K562 (cell line): ENCODE measurements at regions not wholly inside any gene's neighbourhood (a gene's known extent, or its start where the extent isn't known, plus 50 kb on each side); places are given as distances from the start of the nearest gene placed in this dataset.

Source experiments
- BRCA1 ChIP-seq, 2 experiments: fragments of 450-650 bp in 1 of 2; sonication (generic) in 1 of 2; formaldehyde crosslinking in 1 of 2; IDR thresholded peaks; 2 replicates each; pipeline versions ENCODE4 v1.5.0 to v1.6.1; 2017 to 2020; ENCODE audit warnings: mild to moderate bottlenecking in 1 of 2, missing genetic modification reagents in 1 of 2
- BRD9 ChIP-seq: fragments of 450-650 bp; IDR thresholded peaks from 2 replicates; pipeline ENCODE4 v1.6.1; 2018; ENCODE audit warnings: low read depth; ENCODE audit not compliant: partially characterized antibody
- EZH2 ChIP-seq: IDR thresholded peaks from 2 replicates; pipeline ENCODE4 v1.6.1; 2012; ENCODE audit warnings: low read depth, mild to moderate bottlenecking, inconsistent platforms, low read length, borderline replicate concordance
- IRF2 ChIP-seq: sonication (generic); formaldehyde crosslinking; IDR thresholded peaks from 2 replicates; pipeline ENCODE4 v1.8.1; 2022; ENCODE audit warnings: mild to moderate bottlenecking, missing genetic modification reagents
- POLR2A ChIP-seq: fragments of 450-650 bp; conservative IDR thresholded peaks from 2 replicates; pipeline ENCODE4 v1.6.1; 2016
- POLR2AphosphoS2 ChIP-seq: IDR thresholded peaks from 2 replicates; pipeline ENCODE4 v1.6.1; 2012; ENCODE audit warnings: low read length, improper control_type of control experiment
- RCOR1 ChIP-seq, 2 experiments: IDR thresholded peaks; 2 replicates each; pipeline ENCODE4 v1.6.1; 2012; ENCODE audit warnings: low read depth in 2 of 2, low read length in 2 of 2, borderline replicate concordance in 1 of 2, improper control_type of control experiment in 1 of 2
- TRIM28 ChIP-seq: fragments of 450-650 bp; IDR thresholded peaks from 2 replicates; pipeline ENCODE4 v1.6.1; 2017
- ZNF77 ChIP-seq: fragments of 250-450 bp; sonication (Bioruptor Pico); IDR thresholded peaks from 2 replicates; pipeline ENCODE4 v1.5.0; 2020
- TF ChIP-seq, protein P1 (sequence below): fragments of 450-650 bp; IDR thresholded peaks from one replicate; pipeline ENCODE4 v1.6.1; 2018; ENCODE audit warnings: mild to moderate bottlenecking, moderate library complexity; ENCODE audit not compliant: partially characterized antibody
- TF ChIP-seq, protein P2 (sequence below): sonication (generic); formaldehyde crosslinking; IDR thresholded peaks from 2 replicates; pipeline ENCODE4 v1.8.1; 2022; ENCODE audit warnings: missing genetic modification reagents
- TF ChIP-seq, protein P3 (sequence below), 2 experiments: fragments of 250-450 bp in 1 of 2; fragments of 450-650 bp in 1 of 2; sonication (Bioruptor Pico) in 1 of 2; IDR thresholded peaks; 2 replicates each; pipeline versions ENCODE4 v1.6.1 to v1.8.0; 2016 to 2021; ENCODE audit warnings: mild to moderate bottlenecking in 2 of 2, moderate library complexity in 2 of 2, missing compliant biosample characterization in 1 of 2, missing genetic modification characterization in 1 of 2
- TF ChIP-seq, protein P4 (sequence below), 3 experiments: IDR thresholded peaks in 2 of 3; conservative IDR thresholded peaks in 1 of 3; 2 replicates each; pipeline ENCODE4 v1.5.1; 2011 to 2012; ENCODE audit warnings: low read length in 3 of 3, mild to moderate bottlenecking in 3 of 3, control low read depth in 2 of 3, improper control_type of control experiment in 1 of 3, inconsistent platforms in 1 of 3, low read depth in 1 of 3, mixed read lengths in 1 of 3, moderate library complexity in 1 of 3; ENCODE audit not compliant: insufficient read depth in 2 of 3
- TF ChIP-seq, protein P5 (sequence below): sonication (generic); formaldehyde crosslinking; IDR thresholded peaks from 2 replicates; pipeline ENCODE4 v1.9.0; 2022; ENCODE audit warnings: mild to moderate bottlenecking, missing genetic modification reagents

DNA sequence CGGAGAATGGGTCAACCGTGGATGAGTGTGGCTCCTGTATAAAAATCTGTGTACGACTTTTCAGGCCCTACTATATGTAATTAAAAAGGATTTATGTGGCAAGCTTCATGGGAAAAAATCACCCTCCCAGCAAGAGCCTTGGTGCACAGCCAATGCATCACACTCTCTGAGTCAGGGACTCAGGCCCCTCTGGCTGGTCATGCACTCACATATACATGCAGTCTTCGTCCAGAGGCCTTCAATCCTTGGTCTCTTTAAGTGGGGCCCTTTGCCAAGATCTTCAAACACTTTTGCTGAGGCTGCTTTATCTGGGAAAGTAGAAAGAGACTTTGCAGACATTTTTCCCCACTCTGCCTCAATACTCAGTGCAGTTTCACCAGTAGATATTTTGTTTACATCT, 311.4 kb upstream of the FSTL5 start:
- TF ChIP-seq, protein P1, sequence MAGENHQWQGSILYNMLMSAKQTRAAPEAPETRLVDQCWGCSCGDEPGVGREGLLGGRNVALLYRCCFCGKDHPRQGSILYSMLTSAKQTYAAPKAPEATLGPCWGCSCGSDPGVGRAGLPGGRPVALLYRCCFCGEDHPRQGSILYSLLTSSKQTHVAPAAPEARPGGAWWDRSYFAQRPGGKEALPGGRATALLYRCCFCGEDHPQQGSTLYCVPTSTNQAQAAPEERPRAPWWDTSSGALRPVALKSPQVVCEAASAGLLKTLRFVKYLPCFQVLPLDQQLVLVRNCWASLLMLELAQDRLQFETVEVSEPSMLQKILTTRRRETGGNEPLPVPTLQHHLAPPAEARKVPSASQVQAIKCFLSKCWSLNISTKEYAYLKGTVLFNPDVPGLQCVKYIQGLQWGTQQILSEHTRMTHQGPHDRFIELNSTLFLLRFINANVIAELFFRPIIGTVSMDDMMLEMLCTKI, result no peak
- TF ChIP-seq, protein P2, sequence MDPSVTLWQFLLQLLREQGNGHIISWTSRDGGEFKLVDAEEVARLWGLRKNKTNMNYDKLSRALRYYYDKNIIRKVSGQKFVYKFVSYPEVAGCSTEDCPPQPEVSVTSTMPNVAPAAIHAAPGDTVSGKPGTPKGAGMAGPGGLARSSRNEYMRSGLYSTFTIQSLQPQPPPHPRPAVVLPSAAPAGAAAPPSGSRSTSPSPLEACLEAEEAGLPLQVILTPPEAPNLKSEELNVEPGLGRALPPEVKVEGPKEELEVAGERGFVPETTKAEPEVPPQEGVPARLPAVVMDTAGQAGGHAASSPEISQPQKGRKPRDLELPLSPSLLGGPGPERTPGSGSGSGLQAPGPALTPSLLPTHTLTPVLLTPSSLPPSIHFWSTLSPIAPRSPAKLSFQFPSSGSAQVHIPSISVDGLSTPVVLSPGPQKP (CRISPR knock-in tag), result no peak
- TF ChIP-seq, protein P3, sequence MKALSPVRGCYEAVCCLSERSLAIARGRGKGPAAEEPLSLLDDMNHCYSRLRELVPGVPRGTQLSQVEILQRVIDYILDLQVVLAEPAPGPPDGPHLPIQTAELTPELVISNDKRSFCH (CRISPR knock-in tag; IDR thresholded peaks at IDR 0.05), result no peak
- TF ChIP-seq, protein P3 (tag; IDR thresholded peaks at IDR 0.05), result no peak
- TF ChIP-seq, protein P4, sequence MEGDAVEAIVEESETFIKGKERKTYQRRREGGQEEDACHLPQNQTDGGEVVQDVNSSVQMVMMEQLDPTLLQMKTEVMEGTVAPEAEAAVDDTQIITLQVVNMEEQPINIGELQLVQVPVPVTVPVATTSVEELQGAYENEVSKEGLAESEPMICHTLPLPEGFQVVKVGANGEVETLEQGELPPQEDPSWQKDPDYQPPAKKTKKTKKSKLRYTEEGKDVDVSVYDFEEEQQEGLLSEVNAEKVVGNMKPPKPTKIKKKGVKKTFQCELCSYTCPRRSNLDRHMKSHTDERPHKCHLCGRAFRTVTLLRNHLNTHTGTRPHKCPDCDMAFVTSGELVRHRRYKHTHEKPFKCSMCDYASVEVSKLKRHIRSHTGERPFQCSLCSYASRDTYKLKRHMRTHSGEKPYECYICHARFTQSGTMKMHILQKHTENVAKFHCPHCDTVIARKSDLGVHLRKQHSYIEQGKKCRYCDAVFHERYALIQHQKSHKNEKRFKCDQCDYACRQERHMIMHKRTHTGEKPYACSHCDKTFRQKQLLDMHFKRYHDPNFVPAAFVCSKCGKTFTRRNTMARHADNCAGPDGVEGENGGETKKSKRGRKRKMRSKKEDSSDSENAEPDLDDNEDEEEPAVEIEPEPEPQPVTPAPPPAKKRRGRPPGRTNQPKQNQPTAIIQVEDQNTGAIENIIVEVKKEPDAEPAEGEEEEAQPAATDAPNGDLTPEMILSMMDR (IDR thresholded peaks at IDR 0.05 in 2 of 3, conservative IDR thresholded peaks at IDR 0.05 in 1 of 3; ENCODE audit: insufficient read depth in 2 of 3, low read depth in 1 of 3, low read length in 3 of 3), result no peak
- no peak for TF ChIP-seq POLR2A
- no peak for TF ChIP-seq RCOR1 (IDR thresholded peaks at IDR 0.05; ENCODE audit: borderline replicate concordance in 1 of 2, low read depth in 2 of 2, low read length in 2 of 2)
- no peak for TF ChIP-seq BRD9
- no peak for TF ChIP-seq EZH2
- TF ChIP-seq, protein P5, sequence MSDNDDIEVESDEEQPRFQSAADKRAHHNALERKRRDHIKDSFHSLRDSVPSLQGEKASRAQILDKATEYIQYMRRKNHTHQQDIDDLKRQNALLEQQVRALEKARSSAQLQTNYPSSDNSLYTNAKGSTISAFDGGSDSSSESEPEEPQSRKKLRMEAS, result no peak
- TF ChIP-seq IRF2 (CRISPR knock-in tag), result no peak
- no peak for TF ChIP-seq BRCA1 (IDR thresholded peaks at IDR 0.05)
- no peak for TF ChIP-seq BRCA1 (CRISPR knock-in tag; IDR thresholded peaks at IDR 0.05)
- TF ChIP-seq ZNF77 (CRISPR knock-in tag), result no peak
- no peak for TF ChIP-seq POLR2AphosphoS2
- TF ChIP-seq TRIM28, result no peak
